Natural killer cell (primary cell): ENCODE measurements at regions not wholly inside any gene's neighbourhood (a gene's known extent, or its start where the extent isn't known, plus 50 kb on each side); places are given as distances from the start of the nearest gene placed in this dataset.

ENCODE experiments used
- ATAC-seq, 3 donors: fragments of 150-1000 bp in 2 of 3; fragments of 200-7000 bp in 1 of 3; cut with Tn5 transposase; 1 replicate in 1 of 3; 2 replicates in 2 of 3; pipeline ENCODE4 v1.10.0; 2021; ENCODE audit warnings: mild to moderate bottlenecking in 2 of 3, moderate library complexity in 2 of 3
- DNase-seq, 2 donors: peaks; one replicate each; pipeline versions ENCODE4 v3.0.0 to v3.0.0-alpha.2; 2013 to 2021; ENCODE audit warnings: mixed read lengths in 1 of 2
- H3K27ac ChIP-seq: one replicate; pipeline ENCODE4 v1.5.1; 2013; ENCODE audit warnings: mild to moderate bottlenecking, low read length
- H3K27me3 ChIP-seq: one replicate; pipeline ENCODE4 v1.6.1; 2013; ENCODE audit warnings: low read length; ENCODE audit not compliant: control insufficient read depth, insufficient read depth
- H3K36me3 ChIP-seq: one replicate; pipeline ENCODE4 v1.6.1; 2013; ENCODE audit warnings: low read length; ENCODE audit not compliant: control insufficient read depth, insufficient read depth
- H3K4me1 ChIP-seq: one replicate; pipeline ENCODE4 v1.6.1; 2013; ENCODE audit warnings: low read length; ENCODE audit not compliant: control insufficient read depth, insufficient read depth
- H3K4me3 ChIP-seq: one replicate; pipeline ENCODE4 v1.5.1; 2013; ENCODE audit warnings: low read length
- H3K9me3 ChIP-seq: one replicate; pipeline ENCODE4 v1.6.1; 2013; ENCODE audit warnings: low read length; ENCODE audit not compliant: control insufficient read depth, insufficient read depth
- H3K27ac Mint-ChIP-seq, 2 donors: one replicate each; pipeline ENCODE4 v1.8.0; 2022; ENCODE audit warnings: mild to moderate bottlenecking in 2 of 2, mixed read lengths in 2 of 2, moderate library complexity in 1 of 2
- H3K27me3 Mint-ChIP-seq, 2 donors: one replicate each; pipeline ENCODE4 v1.8.0; 2022; ENCODE audit warnings: low read depth in 2 of 2, mixed read lengths in 2 of 2
- H3K36me3 Mint-ChIP-seq: one replicate; pipeline ENCODE4 v1.8.0; 2022; ENCODE audit warnings: mixed read lengths
- H3K4me1 Mint-ChIP-seq, 2 donors: one replicate each; pipeline ENCODE4 v1.8.0; 2022; ENCODE audit warnings: mixed read lengths in 2 of 2
- H3K4me3 Mint-ChIP-seq: one replicate; pipeline ENCODE4 v1.8.0; 2022; ENCODE audit warnings: mild to moderate bottlenecking, moderate library complexity, mixed read lengths
- H3K9me3 Mint-ChIP-seq, 2 donors: one replicate each; pipeline ENCODE4 v1.8.0; 2022; ENCODE audit warnings: mixed read lengths in 2 of 2
- CTCF ChIP-seq: fragments of 200-600 bp; IDR thresholded peaks from one replicate; pipeline ENCODE4 v1.8.0; 2022; ENCODE audit warnings: antibody characterized with exemption
- WGBS: methylation state at CpG from one replicate; pipeline ENCODE4 v1.1.7; 2013; ENCODE audit warnings: missing lambda C conversion rate; ENCODE audit not compliant: insufficient coverage; 5-methylcytosine and 5-hydroxymethylcytosine counted together
- intact Hi-C: fragments of 100-400 bp; cut with micrococcal nuclease; formaldehyde crosslinking; loops from one replicate; pipeline ENCODE4 v1.14.2; 2022

DNA sequence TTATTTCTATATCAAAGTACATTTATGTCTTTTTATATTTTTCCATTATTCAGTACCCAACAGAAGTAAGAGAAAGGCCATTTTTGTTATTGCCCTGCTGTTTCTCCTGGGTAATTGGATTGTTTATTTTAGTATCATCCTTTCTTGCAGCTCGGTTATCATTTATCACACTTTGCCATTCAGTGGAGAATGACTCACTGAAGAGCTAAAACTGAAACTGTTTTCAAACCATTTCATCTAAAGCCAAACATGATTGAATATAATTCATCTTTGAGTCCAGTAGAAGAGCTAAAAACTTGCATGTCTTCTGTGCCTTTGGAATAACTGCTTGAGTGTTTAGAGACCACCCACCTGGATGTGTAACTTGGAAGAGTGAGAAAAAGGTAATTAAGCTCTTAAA is 139.5 kb upstream of the PRDM9 start:
- H3K4me1 ChIP-seq: no peaks in the 10 kb centered on the region
- no peaks in the 10 kb centered on the region for H3K36me3 Mint-ChIP-seq
- no peak overlapping the region for H3K27ac ChIP-seq
- no peak for ATAC-seq
- H3K36me3 ChIP-seq: no peaks in the 10 kb centered on the region
- H3K4me3 ChIP-seq: no peak overlapping the region
- intact Hi-C loops: no loop called here
- no peaks in the 10 kb centered on the region for H3K27me3 ChIP-seq
- H3K9me3 Mint-ChIP-seq: peaks cover 5 to 10% of the 10 kb centered on the region in 2 donors
- no peaks in the 10 kb centered on the region for H3K27me3 Mint-ChIP-seq
- H3K4me3 Mint-ChIP-seq: no peak overlapping the region
- no peak for TF ChIP-seq CTCF
- DNase-seq: no peak
- no peak overlapping the region for H3K27ac Mint-ChIP-seq
- 44% methylated on average over 1 of the region's 1 CpG for WGBS
- no peaks in the 10 kb centered on the region for H3K9me3 ChIP-seq
- no peaks in the 10 kb centered on the region for H3K4me1 Mint-ChIP-seq

DNA sequence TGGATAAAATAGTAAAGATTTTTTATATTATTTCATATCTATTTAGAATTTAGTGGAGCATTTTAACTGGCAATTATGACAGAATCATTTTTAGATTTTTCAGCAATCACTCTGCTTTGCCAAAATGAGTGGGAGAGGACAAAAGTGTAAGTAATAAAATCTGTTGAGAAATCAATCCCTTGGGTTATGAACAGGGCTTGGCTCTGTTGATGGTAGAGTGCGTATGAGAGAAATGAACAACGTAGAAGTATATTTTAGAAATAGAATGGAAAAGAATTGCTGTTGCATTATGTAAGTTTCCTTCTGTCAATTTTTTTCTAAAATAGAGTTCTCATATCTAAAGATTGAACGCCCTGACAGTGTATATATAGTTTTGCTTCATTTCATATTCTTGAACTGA is 154.1 kb upstream of the PRDM9 start:
- ATAC-seq (no peak), DNase-seq (no peak)
- no peak for TF ChIP-seq CTCF
- no peaks in the 10 kb centered on the region for H3K9me3 ChIP-seq
- no peaks in the 10 kb centered on the region for H3K4me1 ChIP-seq
- H3K36me3 Mint-ChIP-seq: no peaks in the 10 kb centered on the region
- peaks cover 7 to 9% of the 10 kb centered on the region in 2 donors for H3K9me3 Mint-ChIP-seq
- H3K27ac ChIP-seq: no peak overlapping the region
- intact Hi-C loops: no loop called here
- no peaks in the 10 kb centered on the region for H3K27me3 ChIP-seq
- no peak overlapping the region for H3K27ac Mint-ChIP-seq
- H3K27me3 Mint-ChIP-seq: no peaks in the 10 kb centered on the region
- H3K4me3 Mint-ChIP-seq: no peak overlapping the region
- H3K4me1 Mint-ChIP-seq: no peaks in the 10 kb centered on the region
- WGBS: 90% methylated on average over 2 of the region's 3 CpGs
- H3K36me3 ChIP-seq: no peaks in the 10 kb centered on the region
- no peak overlapping the region for H3K4me3 ChIP-seq

GRCh38 chr5:23352446-23352845 is 155.0 kb upstream of the PRDM9 start:
- WGBS: 76% methylated on average over 8 of the region's 8 CpGs

More at GRCh38 chr5:23352446-23352845, 155.0 kb upstream of the PRDM9 start:
- DNase-seq (no peak), ATAC-seq (no peak)
- Histone ChIP-seq H3K27me3 (no peaks in the 10 kb centered on the region), H3K27ac (no peak overlapping the region), H3K4me1 (no peaks in the 10 kb centered on the region), H3K36me3 (no peaks in the 10 kb centered on the region), H3K4me3 (no peak overlapping the region), H3K9me3 (no peaks in the 10 kb centered on the region)
- intact Hi-C loops: no loop called here
- Mint-ChIP-seq H3K4me1 (no peaks in the 10 kb centered on the region), H3K4me3 (no peak overlapping the region), H3K27ac (no peak overlapping the region), H3K36me3 (no peaks in the 10 kb centered on the region), H3K9me3 (peaks cover 9 to 11% of the 10 kb centered on the region in 2 donors), H3K27me3 (no peaks in the 10 kb centered on the region)
- TF ChIP-seq CTCF: no peak
